Neural cell (in vitro differentiated cells): ENCODE measurements at regions not wholly inside any gene's neighbourhood (a gene's known extent, or its start where the extent isn't known, plus 50 kb on each side); places are given as distances from the start of the nearest gene placed in this dataset.

Experiments
- CTCF ChIP-seq: fragments of 450-650 bp; IDR thresholded peaks from 2 replicates; pipeline ENCODE4 v1.5.1; 2014; ENCODE audit warnings: antibody characterized with exemption, mild to moderate bottlenecking, moderate library complexity; ENCODE audit not compliant: poor library complexity, severe bottlenecking
- EP300 ChIP-seq: fragments of 450-650 bp; conservative IDR thresholded peaks from 2 replicates; pipeline ENCODE4 v1.6.1; 2014; ENCODE audit warnings: antibody characterized with exemption, mild to moderate bottlenecking, moderate library complexity; ENCODE audit not compliant: poor library complexity, severe bottlenecking
- EZH2 ChIP-seq: fragments of 200-600, 300-800 bp; shearing (Covaris generic), sonication (generic); IDR thresholded peaks from 2 replicates; pipeline ENCODE4 v1.6.1; 2014; ENCODE audit warnings: antibody characterized with exemption, low read length, borderline replicate concordance, mild to moderate bottlenecking; ENCODE audit not compliant: insufficient read depth, poor library complexity, severe bottlenecking
- SMC3 ChIP-seq: fragments of 450-650 bp; conservative IDR thresholded peaks from 2 replicates; pipeline ENCODE4 v1.6.1; 2014; ENCODE audit warnings: antibody characterized with exemption, mild to moderate bottlenecking, moderate library complexity; ENCODE audit not compliant: poor library complexity

GRCh38 chr7:54465095-54465494 is 77.1 kb upstream of the VSTM2A start:
- TF ChIP-seq SMC3 (no peak), EZH2 (no peak), CTCF (no peak), EP300 (no peak)
